SJCRH30 (cell line): ENCODE measurements at regions not wholly inside any gene's neighbourhood (a gene's known extent, or its start where the extent isn't known, plus 50 kb on each side); places are given as distances from the start of the nearest gene placed in this dataset.
A peak's percentile ranks its signal among the peaks of the same experiment; 100 is the strongest.

Source experiments
- DNase-seq, 2 experiments: peaks; one replicate each; pipeline ENCODE4 v3.0.0-alpha.2; 2015 to 2020
- H3K27ac ChIP-seq: fragments of 250-450 bp; sonication (Bioruptor Pico); 2 replicates; pipeline ENCODE4 v1.5.1; 2020; ENCODE audit warnings: mild to moderate bottlenecking, moderate library complexity
- H3K27me3 ChIP-seq: fragments of 250-450 bp; sonication (Bioruptor Pico); 2 replicates; pipeline ENCODE4 v1.5.1; 2020; ENCODE audit warnings: mild to moderate bottlenecking, moderate library complexity
- H3K36me3 ChIP-seq: fragments of 250-450 bp; sonication (Bioruptor Pico); 2 replicates; pipeline ENCODE4 v1.5.1; 2020; ENCODE audit warnings: mild to moderate bottlenecking, moderate library complexity
- H3K4me1 ChIP-seq: fragments of 250-450 bp; sonication (Bioruptor Pico); 2 replicates; pipeline ENCODE4 v1.5.1; 2020; ENCODE audit warnings: mild to moderate bottlenecking, moderate library complexity
- H3K4me3 ChIP-seq: fragments of 250-450 bp; sonication (Bioruptor Pico); 2 replicates; pipeline ENCODE4 v1.5.1; 2020; ENCODE audit warnings: mild to moderate bottlenecking, moderate library complexity
- H3K9me3 ChIP-seq: fragments of 250-450 bp; sonication (Bioruptor Pico); replicated peaks from 2 replicates; pipeline ENCODE4 v1.5.1; 2020; ENCODE audit warnings: mild to moderate bottlenecking, moderate library complexity

GRCh38 chr4:156633847-156634246, 337.8 kb downstream of the PDGFC start:
- Histone ChIP-seq H3K36me3 (no peaks in the 10 kb centered on the region), H3K4me3 (peak overlapping the region; percentile 37), H3K4me1 (peaks cover 29% of the 10 kb centered on the region), H3K9me3 (no peaks in the 10 kb centered on the region), H3K27ac (peak overlapping the region; percentile 88), H3K27me3 (no peaks in the 10 kb centered on the region)
- peak; percentile 43 to 79 for DNase-seq

- Histone ChIP-seq H3K36me3 (no peaks in the 10 kb centered on the region), H3K9me3 (no peaks in the 10 kb centered on the region), H3K27ac (no peak overlapping the region), H3K4me3 (no peak overlapping the region), H3K27me3 (no peaks in the 10 kb centered on the region), H3K4me1 (peaks cover 6% of the 10 kb centered on the region)
- DNase-seq, result no peak
These were observed 342.7 kb downstream of the PDGFC start for GRCh38 chr4:156628858-156629257.

- H3K27ac ChIP-seq, result no peak overlapping the region
- H3K4me1 ChIP-seq, result no peaks in the 10 kb centered on the region
- no peaks in the 10 kb centered on the region for H3K36me3 ChIP-seq
- no peak for DNase-seq
- no peak overlapping the region for H3K4me3 ChIP-seq
- H3K27me3 ChIP-seq, result no peaks in the 10 kb centered on the region
- no peaks in the 10 kb centered on the region for H3K9me3 ChIP-seq
These were observed 348.2 kb downstream of the PDGFC start for GRCh38 chr4:156623376-156623775.

- H3K4me1 ChIP-seq, result peaks cover 4% of the 10 kb centered on the region
- H3K36me3 ChIP-seq, result no peaks in the 10 kb centered on the region
- H3K9me3 ChIP-seq, result no peaks in the 10 kb centered on the region
- H3K27me3 ChIP-seq, result no peaks in the 10 kb centered on the region
- no peak for DNase-seq
- H3K27ac ChIP-seq, result no peak overlapping the region
- no peak overlapping the region for H3K4me3 ChIP-seq
These were observed 350.8 kb downstream of the PDGFC start for GRCh38 chr4:156620786-156621185.

- H3K36me3 ChIP-seq, result no peaks in the 10 kb centered on the region
- no peak overlapping the region for H3K4me3 ChIP-seq
- no peaks in the 10 kb centered on the region for H3K27me3 ChIP-seq
- no peak overlapping the region for H3K27ac ChIP-seq
- no peak for DNase-seq
- no peaks in the 10 kb centered on the region for H3K9me3 ChIP-seq
- H3K4me1 ChIP-seq, result peaks cover 14% of the 10 kb centered on the region
These were observed 352.3 kb downstream of the PDGFC start for GRCh38 chr4:156619154-156619934.

- no peaks in the 10 kb centered on the region for H3K9me3 ChIP-seq
- no peak overlapping the region for H3K4me3 ChIP-seq
- peak overlapping the region; percentile 49 for H3K27ac ChIP-seq
- no peaks in the 10 kb centered on the region for H3K36me3 ChIP-seq
- H3K27me3 ChIP-seq, result no peaks in the 10 kb centered on the region
- peaks cover 20% of the 10 kb centered on the region for H3K4me1 ChIP-seq
- peak; percentile 63 to 84 for DNase-seq
These were observed 356.5 kb downstream of the PDGFC start for GRCh38 chr4:156615066-156615531.

- no peak for DNase-seq
- H3K4me3 ChIP-seq, result no peak overlapping the region
- H3K36me3 ChIP-seq, result no peaks in the 10 kb centered on the region
- H3K9me3 ChIP-seq, result no peaks in the 10 kb centered on the region
- no peaks in the 10 kb centered on the region for H3K27me3 ChIP-seq
- peak overlapping the region; percentile 49 for H3K27ac ChIP-seq
- peaks cover 20% of the 10 kb centered on the region for H3K4me1 ChIP-seq
These were observed 357.1 kb downstream of the PDGFC start for GRCh38 chr4:156614536-156614935.

- no peak overlapping the region for H3K4me3 ChIP-seq
- no peaks in the 10 kb centered on the region for H3K36me3 ChIP-seq
- no peaks in the 10 kb centered on the region for H3K9me3 ChIP-seq
- H3K27ac ChIP-seq, result no peak overlapping the region
- peaks cover 8% of the 10 kb centered on the region for H3K4me1 ChIP-seq
- DNase-seq, result no peak
- H3K27me3 ChIP-seq, result no peaks in the 10 kb centered on the region
These were observed 362.2 kb downstream of the PDGFC start for GRCh38 chr4:156609421-156609820.

GRCh38 chr4:156608651-156609050, 362.9 kb downstream of the PDGFC start:
- H3K27me3 ChIP-seq, result no peaks in the 10 kb centered on the region
- H3K4me1 ChIP-seq, result 0 out of 2 replicates have a peak, but pooled peaks cover 2% of the 10 kb centered on the region
- no peak for DNase-seq
- no peak overlapping the region for H3K4me3 ChIP-seq
- no peaks in the 10 kb centered on the region for H3K9me3 ChIP-seq
- no peaks in the 10 kb centered on the region for H3K36me3 ChIP-seq
- H3K27ac ChIP-seq, result no peak overlapping the region

- no peak for DNase-seq
- Histone ChIP-seq H3K4me3 (no peak overlapping the region), H3K27me3 (no peaks in the 10 kb centered on the region), H3K9me3 (no peaks in the 10 kb centered on the region), H3K27ac (no peak overlapping the region), H3K36me3 (no peaks in the 10 kb centered on the region), H3K4me1 (0 out of 2 replicates have a peak, but pooled peaks cover under 1% of the 10 kb centered on the region)
These were observed 364.1 kb downstream of the PDGFC start for GRCh38 chr4:156607478-156607857.

- Histone ChIP-seq H3K27me3 (no peaks in the 10 kb centered on the region), H3K4me3 (no peak overlapping the region), H3K9me3 (no peaks in the 10 kb centered on the region), H3K36me3 (no peaks in the 10 kb centered on the region), H3K27ac (no peak overlapping the region), H3K4me1 (no peaks in the 10 kb centered on the region)
- DNase-seq, result no peak
These were observed 364.8 kb downstream of the PDGFC start for GRCh38 chr4:156606554-156607477.

GRCh38 chr4:156598138-156598681, 373.4 kb downstream of the PDGFC start:
- H3K4me3 ChIP-seq, result no peak overlapping the region
- no peak for DNase-seq

GRCh38 chr4:156596706-156597329, 374.8 kb downstream of the PDGFC start:
- Histone ChIP-seq H3K9me3 (no peaks in the 10 kb centered on the region), H3K36me3 (no peaks in the 10 kb centered on the region), H3K4me3 (no peak overlapping the region), H3K27ac (no peak overlapping the region), H3K4me1 (peaks cover 10% of the 10 kb centered on the region; the same call in 1 of the 2 replicates), H3K27me3 (no peaks in the 10 kb centered on the region)
- no peak for DNase-seq

More at GRCh38 chr4:156598138-156598681, 373.4 kb downstream of the PDGFC start:
- Histone ChIP-seq H3K27ac (no peak overlapping the region), H3K4me1 (peaks cover 10% of the 10 kb centered on the region; the same call in 1 of the 2 replicates), H3K27me3 (no peaks in the 10 kb centered on the region), H3K36me3 (no peaks in the 10 kb centered on the region), H3K9me3 (no peaks in the 10 kb centered on the region)

GRCh38 chr4:156596026-156596425, 375.6 kb downstream of the PDGFC start:
- peaks cover 10% of the 10 kb centered on the region; the same call in 1 of the 2 replicates for H3K4me1 ChIP-seq
- H3K9me3 ChIP-seq, result no peaks in the 10 kb centered on the region
- no peak overlapping the region for H3K4me3 ChIP-seq
- H3K27me3 ChIP-seq, result no peaks in the 10 kb centered on the region
- DNase-seq, result no peak
- H3K36me3 ChIP-seq, result no peaks in the 10 kb centered on the region
- H3K27ac ChIP-seq, result no peak overlapping the region
